GM18520 (cell line): ENCODE measurements at regions not wholly inside any gene's neighbourhood (a gene's known extent, or its start where the extent isn't known, plus 50 kb on each side); places are given as distances from the start of the nearest gene placed in this dataset.

Source experiments
- ATAC-seq: cut with Tn5 transposase; IDR thresholded peaks from one replicate; pipeline ENCODE4 v1.9.1; 2021; ENCODE audit not compliant: unreplicated experiment

GRCh38 chr16:85419503-85420408 is 193.4 kb upstream of the GSE1 start:
- no peak for ATAC-seq

GRCh38 chr16:85420501-85421337 is 192.4 kb upstream of the GSE1 start:
- ATAC-seq = no peak

GRCh38 chr16:85421338-85422195 is 191.6 kb upstream of the GSE1 start:
- ATAC-seq = no peak

- no peak for ATAC-seq
Measured at GRCh38 chr16:85422196-85422631, 190.9 kb upstream of the GSE1 start.

- no peak for ATAC-seq
Measured at GRCh38 chr16:85422632-85423550, 190.2 kb upstream of the GSE1 start.

GRCh38 chr16:85423631-85424030 is 189.5 kb upstream of the GSE1 start:
- no peak for ATAC-seq

GRCh38 chr16:85424260-85425073 is 188.7 kb upstream of the GSE1 start:
- no peak for ATAC-seq

- ATAC-seq = no peak
Measured at GRCh38 chr16:85425074-85425662, 188.0 kb upstream of the GSE1 start.

- no peak for ATAC-seq
Measured at GRCh38 chr16:85426806-85427205, 186.3 kb upstream of the GSE1 start.

- no peak for ATAC-seq
Measured at GRCh38 chr16:85428168-85428898, 184.8 kb upstream of the GSE1 start.

GRCh38 chr16:85428899-85429775 is 184.0 kb upstream of the GSE1 start:
- no peak for ATAC-seq

- ATAC-seq = no peak
Measured at GRCh38 chr16:85429776-85430522, 183.2 kb upstream of the GSE1 start.

- no peak for ATAC-seq
Measured at GRCh38 chr16:85430523-85431421, 182.3 kb upstream of the GSE1 start.

- ATAC-seq = no peak
Measured at GRCh38 chr16:85431431-85432124, 181.5 kb upstream of the GSE1 start.

- no peak for ATAC-seq
Measured at GRCh38 chr16:85432606-85433005, 180.5 kb upstream of the GSE1 start.
